NCI-H128 (cell line): ENCODE measurements at regions not wholly inside any gene's neighbourhood (a gene's known extent, or its start where the extent isn't known, plus 50 kb on each side); places are given as distances from the start of the nearest gene placed in this dataset.

Experiments
- DNase-seq: peaks from one replicate; lab custom pipeline; 2025; ENCODE audit not compliant: unreplicated experiment; lab: John Stamatoyannopoulos, UW

DNA sequence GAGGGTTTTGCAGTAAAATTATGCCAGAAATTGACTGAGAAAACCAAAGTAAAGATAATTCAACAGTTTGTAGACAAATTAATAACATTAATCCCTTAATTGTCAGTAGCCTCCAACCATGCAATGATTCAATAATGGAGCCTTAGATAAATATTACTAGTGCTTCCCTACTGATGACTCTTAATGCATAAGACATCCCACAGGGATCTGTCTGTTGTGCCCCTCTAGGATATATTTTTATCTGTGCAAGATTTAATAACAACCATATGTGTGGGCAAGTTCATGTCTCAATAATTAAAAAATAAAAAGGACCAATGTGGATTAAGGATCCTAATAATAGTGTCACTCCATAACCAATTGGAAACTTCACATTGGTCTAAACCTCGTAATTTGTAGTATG is 230.3 kb upstream of the TCF4 start:
- no peak for DNase-seq

DNA sequence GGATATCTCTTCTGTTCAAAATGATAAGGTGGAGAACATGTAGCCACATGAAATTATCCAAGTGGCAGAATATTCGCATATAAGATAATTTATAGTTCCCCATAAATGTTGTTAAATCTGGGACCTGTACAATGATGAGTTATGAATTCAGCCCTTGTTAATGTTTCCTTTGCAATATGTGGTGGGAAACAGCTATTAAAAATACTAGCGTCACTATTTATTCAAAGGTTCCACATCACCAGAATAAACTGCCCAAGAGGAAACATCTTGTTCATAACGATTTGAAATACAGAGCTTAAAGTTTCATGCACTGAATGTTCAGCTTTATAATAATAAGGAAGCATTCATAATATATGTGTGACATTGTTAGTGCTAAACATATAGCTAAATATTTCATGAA is 223.9 kb upstream of the TCF4 start:
- no peak for DNase-seq

DNA sequence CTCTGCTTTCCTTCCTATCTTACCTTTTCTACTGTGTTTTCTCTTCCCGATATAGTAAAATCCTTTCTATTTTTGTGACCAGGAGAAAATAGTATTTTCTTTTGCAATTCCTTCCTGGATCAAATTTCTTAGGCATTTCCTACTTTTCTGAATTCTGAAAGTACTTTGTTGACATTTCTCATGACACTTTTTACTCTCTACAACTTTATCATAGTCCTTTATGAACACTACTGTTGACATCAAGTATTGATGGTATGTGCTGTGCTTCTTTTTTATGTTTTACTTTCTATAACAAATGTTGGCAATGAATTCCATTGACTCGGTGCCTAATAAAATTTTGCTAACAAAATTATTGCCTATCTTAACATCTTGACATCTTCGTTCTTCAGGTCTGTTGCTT is 217.7 kb upstream of the TCF4 start:
- no peak for DNase-seq

DNA sequence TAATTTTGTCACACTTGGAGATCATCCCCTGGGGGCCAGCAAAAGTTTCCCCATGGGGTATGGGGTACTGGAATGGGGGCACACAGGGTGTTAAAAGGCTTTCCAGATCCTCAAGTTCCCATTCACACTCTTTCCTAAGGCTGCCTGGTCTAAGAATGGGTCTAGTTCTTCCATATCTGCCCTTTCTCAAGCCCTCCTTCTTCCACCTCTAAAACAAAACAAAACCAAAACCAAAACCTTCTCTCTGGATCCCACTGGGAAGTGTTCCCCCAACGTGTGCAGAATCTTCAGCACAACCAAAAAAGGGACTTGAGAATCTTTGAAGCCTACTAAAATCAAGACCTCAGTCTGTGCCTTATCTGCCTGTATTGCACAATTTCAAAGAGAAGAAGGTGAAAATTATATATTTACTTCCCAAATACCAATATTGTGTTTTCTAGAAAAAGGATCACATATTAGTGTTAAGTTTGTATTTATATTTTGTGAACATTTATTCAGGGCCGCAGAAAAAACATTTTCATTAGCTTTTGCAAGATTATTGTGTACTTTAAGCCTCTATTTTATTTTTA is 207.2 kb upstream of the TCF4 start:
- no peak for DNase-seq

DNA sequence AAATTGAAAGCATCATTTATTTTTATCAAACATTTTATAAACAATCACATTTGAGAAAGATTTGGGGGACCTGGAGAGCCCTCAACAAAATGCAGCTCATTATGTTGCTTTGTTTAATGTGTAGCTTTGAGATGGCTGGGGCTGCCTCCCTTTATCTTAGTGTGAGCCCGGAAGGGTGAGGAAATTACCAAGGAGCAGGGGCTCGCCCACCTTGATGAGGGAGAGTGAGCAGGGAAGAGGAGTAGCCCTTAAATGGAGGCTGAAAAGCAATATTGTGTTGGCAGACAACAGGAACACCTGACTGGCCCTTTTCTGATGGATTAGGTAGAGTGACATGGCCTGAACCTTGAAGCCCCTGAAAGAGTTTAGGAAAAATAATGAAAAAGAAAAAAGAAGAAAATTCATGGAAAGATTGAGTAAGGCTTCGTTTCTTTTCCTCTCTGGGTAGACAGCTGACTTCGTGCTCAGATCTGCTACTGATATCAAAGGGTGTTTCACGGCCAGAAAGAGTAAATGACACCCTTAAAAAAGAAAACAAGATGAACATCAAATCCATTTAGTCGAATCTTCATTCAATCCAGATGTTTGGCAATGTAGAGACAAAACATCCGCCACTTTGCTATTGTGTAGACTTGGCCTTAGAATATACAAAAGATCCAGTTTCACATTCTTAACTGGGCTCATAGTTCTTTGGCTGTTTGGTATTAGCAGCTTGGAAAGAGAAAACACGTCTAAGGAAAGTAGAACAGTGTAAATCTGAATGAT is 206.5 kb upstream of the TCF4 start:
- DNase-seq, result no peak

DNA sequence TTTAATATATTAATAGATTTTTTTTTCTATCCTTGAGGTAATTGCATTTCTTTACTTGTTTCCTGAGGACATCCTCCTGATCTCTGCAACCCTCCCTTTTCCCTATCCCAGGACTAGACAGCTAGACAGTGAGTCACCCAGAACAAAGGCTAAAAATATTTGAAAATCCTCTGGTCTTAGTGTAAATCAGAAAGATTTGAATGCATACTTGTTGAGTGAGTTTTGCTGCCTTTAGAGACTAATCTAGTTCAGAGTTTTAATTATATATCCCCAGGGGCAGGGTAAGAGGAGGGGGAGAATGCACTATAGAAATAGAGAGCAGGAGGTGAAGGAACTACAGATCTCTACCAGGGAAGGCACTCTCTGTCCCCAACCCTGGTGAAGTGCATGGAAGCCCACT is 202.3 kb upstream of the TCF4 start:
- no peak for DNase-seq

DNA sequence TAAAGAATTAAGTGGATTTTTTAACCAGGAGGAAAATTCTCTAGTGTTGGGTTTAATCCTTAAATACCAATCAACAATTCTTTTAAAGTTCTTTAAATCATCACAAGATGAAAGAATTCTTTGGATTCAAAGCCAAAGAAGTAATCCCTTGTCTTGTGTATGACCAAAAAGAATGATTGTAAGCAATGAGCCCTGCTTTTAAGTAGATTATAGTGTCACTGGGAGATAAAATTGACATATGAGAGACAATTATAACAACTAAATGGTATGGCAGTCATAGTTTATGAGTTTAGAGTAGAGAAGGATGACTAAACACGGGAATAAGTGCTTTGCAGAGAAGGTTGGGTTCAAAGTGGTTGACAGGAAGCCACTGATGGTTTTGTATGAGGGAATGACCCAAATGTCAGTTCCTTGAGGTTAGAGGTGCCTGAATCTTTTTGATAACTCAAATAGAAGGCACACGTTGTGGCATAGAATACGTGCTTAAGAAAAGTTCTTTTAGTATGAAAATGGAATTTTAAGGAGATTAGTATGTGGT is 199.6 kb upstream of the TCF4 start:
- no peak for DNase-seq

DNA sequence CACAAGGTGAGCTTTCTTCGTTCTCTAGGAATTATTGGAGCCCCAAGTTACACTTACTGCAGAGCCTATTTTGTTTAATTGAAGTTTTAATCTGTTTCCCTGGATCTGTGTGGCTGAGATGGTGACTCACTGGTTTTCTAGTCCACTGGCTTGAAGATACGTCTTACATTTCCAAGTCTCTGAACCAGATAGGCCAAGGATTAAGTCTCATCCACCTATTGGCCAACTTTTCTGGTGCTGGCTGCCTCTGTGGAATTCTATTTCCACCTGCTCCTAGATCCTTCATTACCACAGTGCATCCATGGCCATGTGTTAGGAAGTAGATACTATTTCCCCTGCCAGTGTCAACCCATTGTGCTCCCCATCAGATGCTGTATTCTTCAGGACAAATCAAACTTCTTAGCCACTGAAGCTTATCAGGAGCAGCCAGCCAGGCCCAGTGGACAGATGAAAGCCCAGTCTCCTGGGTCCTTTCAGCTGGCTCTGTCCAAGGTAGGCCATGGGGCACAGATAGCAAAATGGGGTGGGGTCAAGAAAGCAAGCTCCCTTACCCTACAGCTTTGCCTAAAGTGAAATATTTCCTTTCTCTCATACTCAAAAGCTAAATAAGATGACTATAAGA is 198.8 kb upstream of the TCF4 start:
- DNase-seq, result no peak

DNA sequence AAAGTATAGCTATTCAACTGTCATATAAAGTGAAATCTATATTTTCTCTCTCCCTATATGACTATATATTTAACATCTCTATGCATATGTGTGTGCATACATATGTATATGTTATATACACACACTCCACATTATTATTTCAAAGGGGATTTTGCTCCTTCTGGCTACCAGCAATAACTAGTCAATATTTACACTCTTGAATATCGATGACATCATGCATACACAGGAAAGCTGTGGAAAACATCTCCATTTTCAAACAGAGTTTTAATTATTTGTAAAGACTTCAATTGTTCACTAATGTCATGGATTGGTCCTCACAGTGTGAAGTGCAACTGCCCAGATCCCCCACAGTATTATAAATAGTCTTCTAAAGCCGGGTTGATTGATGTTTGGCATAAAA is 195.9 kb upstream of the TCF4 start:
- no peak for DNase-seq

DNA sequence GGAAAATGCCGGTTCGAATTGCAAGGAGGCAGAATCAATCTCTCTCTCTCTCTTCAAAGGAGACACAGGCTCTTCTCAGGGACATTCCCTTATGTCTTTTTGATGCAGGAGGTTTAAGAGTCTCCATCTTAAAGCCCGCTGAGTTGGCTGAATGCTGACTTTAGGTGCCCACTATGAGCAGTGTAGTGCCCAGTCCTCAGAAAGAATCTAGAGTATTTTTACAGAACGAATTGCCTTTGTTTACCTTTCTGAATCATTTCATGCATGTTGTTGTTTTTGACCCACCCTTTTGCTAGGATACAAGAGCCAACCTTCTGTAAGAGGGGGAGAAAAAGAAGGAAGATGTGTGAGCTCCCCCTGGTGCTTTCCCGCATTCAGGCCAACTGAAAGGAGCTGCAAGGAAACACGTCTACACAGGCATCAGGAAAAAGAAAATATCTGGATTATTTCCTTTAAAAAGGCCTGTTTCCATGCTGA is 193.5 kb upstream of the TCF4 start:
- DNase-seq, result peak; percentile 12

DNA sequence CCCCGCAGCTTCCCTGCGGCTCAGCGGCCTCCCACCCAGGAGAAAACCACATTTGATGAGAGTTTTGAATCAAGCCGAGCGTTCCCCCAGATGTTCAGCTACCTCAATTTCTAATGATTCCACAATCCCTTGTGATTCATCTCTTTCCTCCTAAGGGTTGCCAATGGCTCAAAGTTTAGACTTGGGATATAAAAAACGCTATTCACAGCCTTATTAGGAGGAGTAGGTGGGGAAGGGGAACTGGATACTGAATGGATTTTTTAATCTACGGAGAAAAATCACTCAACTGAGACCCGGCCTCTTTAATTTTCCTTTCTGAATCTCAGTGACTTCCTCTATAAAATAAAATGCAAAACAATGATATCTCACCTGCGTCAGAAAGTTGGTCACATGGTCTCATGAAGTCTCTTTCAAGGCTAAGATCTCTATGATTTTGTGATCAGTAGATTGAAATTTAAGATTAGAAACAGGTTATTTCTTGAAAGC is 192.6 kb upstream of the TCF4 start:
- no peak for DNase-seq

DNA sequence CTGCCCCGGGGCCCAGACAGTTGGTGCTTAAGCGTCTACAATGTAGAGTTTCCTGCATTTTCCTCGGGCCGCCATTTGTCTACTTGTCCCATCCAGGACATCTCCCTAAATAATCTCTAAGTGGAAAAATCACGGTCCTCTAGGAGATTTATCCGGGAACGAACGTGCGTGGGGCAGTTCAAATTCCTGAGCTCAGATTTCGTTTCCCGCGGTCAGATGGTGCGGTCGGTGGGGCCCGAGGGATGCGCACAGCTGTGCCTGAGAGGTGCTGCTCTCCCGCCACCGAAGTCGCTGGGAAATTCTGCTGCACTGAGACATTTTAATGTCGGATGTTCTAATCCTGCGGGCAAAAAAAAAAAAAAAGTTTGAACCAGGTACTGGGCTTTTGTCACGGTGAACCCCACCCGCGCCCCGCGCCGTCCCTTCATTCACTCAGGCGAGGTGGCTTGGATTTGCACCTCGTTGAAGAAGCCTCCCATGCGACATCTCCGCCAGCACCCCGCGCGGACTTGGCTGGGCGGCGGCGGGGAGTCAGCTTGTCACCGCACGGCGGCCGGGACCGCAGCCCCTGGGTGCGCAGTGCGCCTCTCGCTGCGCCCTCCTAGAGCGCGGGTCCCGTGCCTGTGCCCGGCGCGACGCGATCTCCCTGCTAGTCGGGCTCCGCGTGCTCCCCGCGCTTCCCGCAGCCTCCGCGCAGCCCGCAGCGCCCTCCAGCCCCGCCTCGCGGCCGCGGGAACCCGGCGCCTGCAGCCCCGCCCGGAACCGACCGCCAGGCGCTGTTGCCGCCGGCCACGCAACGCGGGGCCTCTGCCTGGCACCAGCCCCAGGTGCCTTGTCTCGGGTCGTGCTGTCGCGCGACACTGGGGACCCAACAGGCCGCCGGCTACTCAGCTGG is 191.9 kb upstream of the TCF4 start:
- DNase-seq, result no peak

DNA sequence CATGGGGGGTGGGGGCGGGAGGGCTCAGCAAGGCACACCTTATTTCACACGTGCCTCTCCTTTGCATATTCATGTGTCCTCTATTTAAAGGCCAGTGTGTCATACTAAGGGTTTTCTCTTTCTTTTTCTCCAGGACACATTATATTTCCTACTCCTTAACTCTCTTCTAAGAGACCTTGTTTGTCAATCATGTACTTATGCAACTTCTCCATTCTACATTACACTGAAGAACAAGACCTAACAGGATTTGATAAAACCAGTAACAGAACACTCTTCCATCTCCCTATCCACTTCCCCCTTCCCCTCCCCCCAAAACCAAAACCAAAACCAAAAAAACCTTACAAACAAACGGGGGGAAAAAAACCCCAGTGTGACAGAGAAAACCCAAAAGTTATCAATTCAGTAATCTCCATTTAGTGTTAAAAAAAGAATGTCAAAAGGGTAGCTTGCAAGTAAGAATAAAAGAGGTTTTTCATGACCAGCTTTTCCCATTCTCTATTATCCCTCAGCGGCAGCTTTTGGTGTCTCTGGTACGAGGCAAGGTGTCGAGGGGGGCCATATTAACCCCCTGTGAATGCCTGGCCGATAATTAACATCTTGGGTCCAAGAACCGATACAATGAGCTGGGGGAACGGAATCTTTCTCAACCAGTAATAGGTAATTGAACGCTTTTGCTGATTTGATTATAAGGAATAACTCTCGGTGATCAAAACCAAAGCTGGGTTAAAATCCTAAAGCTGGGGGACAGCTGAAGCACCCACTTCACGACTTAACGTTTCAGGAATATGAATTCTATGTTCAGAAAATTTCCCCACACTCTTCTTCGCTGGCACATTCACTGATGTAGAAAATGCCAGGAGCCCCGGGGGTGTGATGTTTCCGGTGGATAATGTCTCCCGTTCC is 191.0 kb upstream of the TCF4 start:
- DNase-seq, result no peak

DNA sequence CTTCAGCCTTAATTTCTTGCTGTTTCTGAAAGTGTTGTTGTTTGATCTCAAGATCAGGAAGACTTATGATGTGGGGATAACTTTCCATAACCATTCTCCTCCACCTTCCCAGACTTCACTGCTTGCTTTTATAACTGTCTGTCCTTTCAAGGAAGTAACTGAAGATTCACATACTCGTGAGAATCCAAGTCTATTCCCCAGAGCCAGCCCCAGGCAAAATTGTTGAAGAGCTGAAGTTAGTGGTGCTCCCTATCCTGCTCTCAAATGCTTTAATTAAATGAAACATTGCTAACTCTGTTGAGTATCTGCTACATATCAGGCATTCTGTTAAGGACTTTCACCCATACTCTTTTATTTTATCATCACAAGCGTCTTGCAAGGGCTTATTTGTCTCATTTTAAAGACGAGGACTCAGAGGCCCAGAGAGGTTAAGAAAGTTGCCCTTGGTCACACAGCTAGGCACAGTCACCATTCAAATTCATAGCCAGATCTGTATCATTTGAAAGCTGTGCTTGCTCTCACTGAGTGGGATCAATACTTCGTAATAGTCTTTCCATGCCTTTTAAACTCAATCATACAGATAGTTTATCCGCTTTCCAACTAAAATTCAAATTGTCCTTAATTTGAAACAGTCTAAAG is 189.8 kb upstream of the TCF4 start:
- no peak for DNase-seq

DNA sequence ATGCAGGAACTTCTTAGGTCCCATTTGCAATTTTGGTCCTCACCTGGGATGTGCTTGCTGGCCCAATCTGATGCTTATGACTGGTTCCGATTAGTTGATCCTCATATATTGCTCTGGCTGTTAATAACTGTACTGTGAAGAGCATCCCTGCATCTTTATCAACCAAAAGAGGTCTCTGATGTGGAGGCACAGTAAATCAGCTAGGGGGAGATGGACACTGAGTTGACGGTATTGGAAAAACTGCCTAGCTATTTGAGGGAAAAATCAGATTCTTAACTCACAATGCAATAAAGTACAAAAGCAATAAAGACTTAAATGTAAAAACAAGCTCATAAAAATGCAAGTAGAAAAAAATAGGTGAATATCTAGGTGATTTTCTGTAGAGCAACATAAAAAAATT is 188.0 kb upstream of the TCF4 start:
- no peak for DNase-seq

DNA sequence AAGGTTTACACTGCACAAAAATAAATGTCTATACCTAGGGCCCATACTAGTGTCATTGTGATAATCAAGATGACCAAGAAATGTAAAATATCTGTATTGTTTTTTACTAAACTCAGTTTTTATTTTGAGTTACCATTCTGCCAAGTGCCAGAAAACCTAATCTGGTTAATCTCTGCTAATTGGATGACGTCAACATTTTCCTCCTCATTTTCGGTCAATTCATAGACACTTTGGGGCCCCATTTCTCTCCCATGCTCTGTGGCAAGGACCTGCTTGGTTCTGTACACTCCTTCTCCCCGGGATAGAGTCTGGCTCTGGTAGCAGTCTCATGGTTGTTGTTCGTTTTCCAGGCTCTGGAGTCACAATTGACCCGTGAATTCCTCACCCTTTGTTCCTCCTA is 186.5 kb upstream of the TCF4 start:
- no peak for DNase-seq

DNA sequence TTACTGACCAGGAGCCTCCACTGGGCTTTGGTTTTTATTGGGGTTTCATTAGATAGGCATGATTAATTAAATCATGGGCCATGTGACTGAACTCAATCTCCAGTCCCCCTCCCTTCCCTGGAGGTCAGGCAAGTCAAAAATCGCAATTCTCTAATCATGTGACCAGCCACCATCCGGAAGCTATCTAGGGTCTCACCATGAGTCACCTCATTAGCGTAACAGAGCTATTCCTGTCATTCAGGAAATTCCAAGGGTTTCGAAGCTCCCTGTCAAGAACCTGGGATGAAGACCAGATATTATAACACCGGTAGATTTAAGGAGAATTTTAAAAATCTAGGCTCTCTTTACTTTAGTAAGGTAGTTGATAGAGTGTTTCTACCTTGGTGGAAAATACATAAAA is 180.3 kb upstream of the TCF4 start:
- DNase-seq, result no peak

DNA sequence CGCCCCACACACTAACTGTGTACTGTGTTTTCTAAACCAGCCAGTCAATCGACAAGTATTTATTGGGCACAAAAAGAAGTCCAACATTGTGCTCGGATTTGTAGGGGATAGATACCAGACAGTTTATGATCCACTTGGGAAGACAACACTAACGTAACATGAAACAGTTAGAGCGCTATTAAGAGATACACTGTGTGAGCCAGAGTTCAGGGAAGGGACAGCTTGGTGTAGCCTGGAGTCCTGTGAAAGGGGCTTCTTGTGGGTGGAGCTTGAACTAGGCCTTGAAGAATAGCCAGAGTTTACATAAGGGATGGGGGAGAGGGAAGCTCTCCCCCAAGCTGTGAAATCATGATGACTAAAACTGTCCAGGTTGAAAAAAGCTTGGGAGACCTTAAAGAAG is 176.4 kb upstream of the TCF4 start:
- DNase-seq, result no peak

DNA sequence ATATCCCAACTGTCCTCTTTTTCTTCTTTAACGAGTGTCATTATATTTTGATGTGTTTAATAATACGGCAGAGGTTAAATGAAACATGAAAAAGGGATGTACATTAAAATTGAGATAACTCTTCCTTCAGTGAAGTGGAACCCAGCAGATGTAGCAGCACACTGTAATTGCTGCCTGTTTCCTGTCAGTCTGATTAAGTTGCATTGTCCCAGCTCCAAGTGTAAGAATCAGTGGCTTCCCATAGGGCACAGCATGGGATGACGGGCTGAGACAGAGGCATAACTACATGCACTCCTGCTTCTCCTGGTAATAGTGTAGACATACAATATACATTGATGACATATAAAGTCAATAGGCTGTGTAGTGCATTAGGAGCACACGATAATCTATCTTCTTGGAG is 175.8 kb upstream of the TCF4 start:
- no peak for DNase-seq

DNA sequence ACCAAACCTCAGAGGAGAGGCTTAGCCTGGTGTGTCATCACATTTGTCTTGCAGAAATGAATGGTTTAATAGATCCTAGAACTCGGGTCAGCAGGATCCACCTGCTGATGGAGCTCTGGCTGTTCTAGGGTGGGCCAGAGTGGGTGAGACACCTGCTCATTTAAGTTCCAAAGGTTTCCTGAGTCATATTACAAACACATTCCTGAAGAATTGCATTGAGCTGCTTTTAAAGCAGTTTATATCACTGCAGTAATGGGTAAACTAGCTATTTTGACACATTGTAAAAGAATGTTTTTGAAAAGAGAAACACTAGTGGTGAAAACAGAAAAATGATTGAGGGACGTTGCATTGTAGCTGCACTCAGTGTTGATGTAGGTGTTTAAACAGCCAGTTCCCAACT is 175.3 kb upstream of the TCF4 start:
- DNase-seq, result no peak
